GM12878 (cell line): ENCODE measurements at regions not wholly inside any gene's neighbourhood (a gene's known extent, or its start where the extent isn't known, plus 50 kb on each side); places are given as distances from the start of the nearest gene placed in this dataset.

ENCODE experiments used
- ATAC-seq: fragments of 200-7000 bp; cut with Tn5 transposase; 3 replicates; pipeline ENCODE4 v1.9.1; 2020; ENCODE audit warnings: mild to moderate bottlenecking, moderate library complexity
- BruUV-seq: library from RNA; stranded (reverse); fragments of 400-500 nt; replicated peaks from 2 replicates; lab custom pipeline; 2021; lab: Mats Ljungman, UMichigan
- CTCF ChIA-PET: fragments of 300-600 bp; sonication (Branson Sonifier 250); formaldehyde crosslinking; extraction: SDS; loops from one replicate; lab custom pipeline; 2021; ENCODE audit warnings: inconsistent platforms; lab: Yijun Ruan, JAX
- POLR2A ChIA-PET: fragments of 350-600 bp; formaldehyde crosslinking; extraction: SDS; loops from one replicate; lab custom pipeline; 2021; ENCODE audit warnings: inconsistent platforms; lab: Charles Lee
- RAD21 ChIA-PET: fragments of 300-600 bp; sonication (Branson Sonifier 250); formaldehyde crosslinking; loops from one replicate; lab custom pipeline; 2023; ENCODE audit warnings: antibody characterized with exemption; ENCODE audit not compliant: unreplicated experiment; lab: Charles Lee
- SMC1A ChIA-PET: fragments of 300-600 bp; sonication (Branson Sonifier 250); formaldehyde crosslinking; loops from one replicate; lab custom pipeline; 2023; ENCODE audit not compliant: unreplicated experiment, uncharacterized antibody; lab: Charles Lee
- DNase-seq: peaks from one replicate; pipeline ENCODE4 v3.0.0-alpha.2; 2011; ENCODE audit warnings: low read depth, low spot score
- FAIRE-seq: peaks from 3 replicates; lab custom pipeline; 2011; peaks lifted over from hg19 to GRCh38; lab: Jason Lieb, UNC
- H2AFZ ChIP-seq: 2 replicates; pipeline ENCODE4 v1.6.0; 2011; ENCODE audit warnings: low read depth, low read length, control low read depth; ENCODE audit not compliant: control insufficient read depth
- H3K27ac ChIP-seq: 2 replicates; pipeline ENCODE4 v1.5.1; 2011; ENCODE audit warnings: control low read depth; ENCODE audit not compliant: control insufficient read depth, insufficient read depth
- H3K27me3 ChIP-seq, 2 experiments: replicated peaks in 1 of 2; 2 replicates each; pipeline versions ENCODE4 v1.6.0 to v1.6.1; 2011; ENCODE audit warnings: low read length in 1 of 2; ENCODE audit not compliant: control insufficient read depth in 2 of 2, insufficient read depth in 2 of 2
- H3K36me3 ChIP-seq, 2 experiments: 2 replicates each; pipeline ENCODE4 v1.5.1; 2011; ENCODE audit warnings: low read length in 1 of 2; ENCODE audit not compliant: control insufficient read depth in 2 of 2, insufficient read depth in 2 of 2
- H3K4me1 ChIP-seq: 2 replicates; pipeline ENCODE4 v1.6.1; 2011; ENCODE audit warnings: mild to moderate bottlenecking, low read length, moderate library complexity, mixed read lengths; ENCODE audit not compliant: control insufficient read depth, insufficient read depth
- H3K4me2 ChIP-seq: 2 replicates; pipeline ENCODE4 v1.6.0; 2011; ENCODE audit warnings: control low read depth; ENCODE audit not compliant: control insufficient read depth, insufficient read depth
- H3K4me3 ChIP-seq: fragments of 200-600 bp; sonication (generic); 2 replicates; pipeline ENCODE4 v1.5.1; 2016
- H3K79me2 ChIP-seq: 2 replicates; pipeline ENCODE4 v1.6.0; 2011; ENCODE audit warnings: low read length; ENCODE audit not compliant: control insufficient read depth, insufficient read depth
- H3K9ac ChIP-seq: 2 replicates; pipeline ENCODE4 v1.8.0; 2011; ENCODE audit warnings: low read length, control low read depth, mixed read lengths; ENCODE audit not compliant: control insufficient read depth, insufficient read depth
- H3K9me3 ChIP-seq: replicated peaks from 3 replicates; pipeline ENCODE4 v1.5.1; 2011; ENCODE audit warnings: mild to moderate bottlenecking, low read length; ENCODE audit not compliant: control insufficient read depth, insufficient read depth
- H4K20me1 ChIP-seq: 2 replicates; pipeline ENCODE4 v1.6.0; 2011; ENCODE audit not compliant: control insufficient read depth, insufficient read depth
- CHD1 ChIP-seq: IDR thresholded peaks from 2 replicates; pipeline ENCODE4 v1.6.1; 2012; ENCODE audit warnings: low read depth, low read length, improper control_type of control experiment
- HDAC2 ChIP-seq: fragments of 200-600 bp; sonication (generic); IDR thresholded peaks from 2 replicates; pipeline ENCODE4 v1.6.1; 2017
- HDGF ChIP-seq: fragments of 450-650 bp; IDR thresholded peaks from 2 replicates; pipeline ENCODE4 v1.6.1; 2016; ENCODE audit warnings: antibody characterized with exemption
- IRF5 ChIP-seq: fragments of 450-650 bp; IDR thresholded peaks from 2 replicates; pipeline ENCODE4 v1.6.1; 2017; ENCODE audit warnings: borderline replicate concordance
- JUNB ChIP-seq: IDR thresholded peaks from 2 replicates; pipeline ENCODE4 v1.6.1; 2016; ENCODE audit warnings: antibody characterized with exemption, mild to moderate bottlenecking
- KAT2A ChIP-seq: conservative IDR thresholded peaks from 2 replicates; pipeline ENCODE4 v1.6.1; 2011; ENCODE audit warnings: low read depth, low read length; ENCODE audit not compliant: control insufficient read depth
- KDM1A ChIP-seq: fragments of 200-600 bp; sonication (generic); IDR thresholded peaks from 2 replicates; pipeline ENCODE4 v1.6.1; 2016; ENCODE audit warnings: borderline replicate concordance
- LARP7 ChIP-seq: fragments of 450-650 bp; IDR thresholded peaks from 2 replicates; pipeline ENCODE4 v1.6.1; 2017; ENCODE audit warnings: mild to moderate bottlenecking
- MYC ChIP-seq: IDR thresholded peaks from 2 replicates; pipeline ENCODE4 v1.6.1; 2011; ENCODE audit warnings: mild to moderate bottlenecking, low read length, moderate library complexity, inconsistent platforms; ENCODE audit not compliant: insufficient read depth, insufficient replicate concordance, insufficient read length, severe bottlenecking
- NRF1 ChIP-seq: conservative IDR thresholded peaks from 2 replicates; pipeline ENCODE4 v1.6.1; 2011; ENCODE audit warnings: mild to moderate bottlenecking, low read depth, low read length, improper control_type of control experiment
- PAX5 ChIP-seq: IDR thresholded peaks from 2 replicates; pipeline ENCODE4 v1.6.1; 2011; ENCODE audit warnings: low read depth, low read length, borderline replicate concordance
- PAX8 ChIP-seq: fragments of 450-650 bp; IDR thresholded peaks from 2 replicates; pipeline ENCODE4 v1.6.1; 2017; ENCODE audit warnings: mild to moderate bottlenecking, moderate library complexity
- RAD21 ChIP-seq: IDR thresholded peaks from 2 replicates; pipeline ENCODE4 v1.6.1; 2011; ENCODE audit warnings: mild to moderate bottlenecking, low read depth, low read length, moderate library complexity; ENCODE audit not compliant: insufficient read depth
- SMC3 ChIP-seq: IDR thresholded peaks from 2 replicates; pipeline ENCODE4 v1.6.1; 2011; ENCODE audit warnings: low read length, improper control_type of control experiment, borderline replicate concordance
- SREBF1 ChIP-seq: IDR thresholded peaks from 2 replicates; pipeline ENCODE4 v1.6.1; 2012; ENCODE audit warnings: mild to moderate bottlenecking, low read length
- TARDBP ChIP-seq: IDR thresholded peaks from 2 replicates; pipeline ENCODE4 v1.6.1; 2016; ENCODE audit warnings: borderline replicate concordance
- TCF7 ChIP-seq: IDR thresholded peaks from 2 replicates; pipeline ENCODE4 v1.6.1; 2014; ENCODE audit warnings: antibody characterized with exemption, borderline replicate concordance
- ZBTB4 ChIP-seq: fragments of 450-650 bp; formaldehyde crosslinking; IDR thresholded peaks from 2 replicates; pipeline ENCODE4 v1.4.0; 2022; ENCODE audit warnings: mild to moderate bottlenecking, moderate library complexity
- ZBTB40 ChIP-seq: fragments of 450-650 bp; IDR thresholded peaks from 2 replicates; pipeline ENCODE4 v1.6.1; 2016; ENCODE audit warnings: mild to moderate bottlenecking, moderate library complexity, borderline replicate concordance
- WGBS: methylation state at CpG from one replicate; pipeline ENCODE4 v1.1.6; 2016; ENCODE audit warnings: low lambda C conversion rate; ENCODE audit not compliant: insufficient replicate concordance, insufficient coverage; ENCODE audit errors: missing lambda C conversion rate; 5-methylcytosine and 5-hydroxymethylcytosine counted together
- in situ Hi-C: fragments of 300-500 bp; cut with MboI; formaldehyde crosslinking; loops from 9 replicates; pipeline ENCODE4 v1.14.3; 2018; ENCODE audit warnings: mixed read lengths
- intact Hi-C: fragments of 100-400 bp; cut with micrococcal nuclease; formaldehyde crosslinking; loops from one replicate; pipeline ENCODE4 v1.14.2; 2022; ENCODE audit not compliant: unreplicated experiment

- DNase-seq (no peak), FAIRE-seq (no peak), ATAC-seq (no peak)
- no peak overlapping the region for H2AFZ ChIP-seq
- no TSS peak for BruUV-seq
- in situ Hi-C loops (no loop called here), intact Hi-C loops (no loop called here)
- no peak overlapping the region for H3K9ac ChIP-seq
- ChIA-PET CTCF (no interaction called here), POLR2A (no interaction called here), SMC1A (no interaction called here), RAD21 (no interaction called here)
- H3K27me3 ChIP-seq, result no peaks in the 10 kb centered on the region
- no peak overlapping the region for H3K4me3 ChIP-seq
- H3K4me1 ChIP-seq, result no peaks in the 10 kb centered on the region
- no peak overlapping the region for H3K27ac ChIP-seq
- no peak for TF ChIP-seq TARDBP
- no peak for TF ChIP-seq ZBTB4 (CRISPR knock-in tag)
- TF ChIP-seq JUNB, result no peak
- TF ChIP-seq PAX5, result no peak
- no peak for TF ChIP-seq SMC3
- TF ChIP-seq LARP7, result no peak
- no peak for TF ChIP-seq PAX8
- no peak for TF ChIP-seq SREBF1
- TF ChIP-seq CHD1, result no peak
- TF ChIP-seq KDM1A, result no peak
- TF ChIP-seq IRF5, result no peak
- TF ChIP-seq HDGF, result no peak
- no peak for TF ChIP-seq MYC
- TF ChIP-seq HDAC2, result no peak
- no peak for TF ChIP-seq ZBTB40
- TF ChIP-seq NRF1, result no peak
- TF ChIP-seq KAT2A, result no peak
- TF ChIP-seq RAD21, result no peak
- TF ChIP-seq TCF7, result no peak
- H3K4me2 ChIP-seq, result no peak overlapping the region
- 57% methylated on average over 2 of the region's 2 CpGs for WGBS
- H3K36me3 ChIP-seq, result no peaks in the 10 kb centered on the region
- H3K9me3 ChIP-seq, result no peaks in the 10 kb centered on the region
- H4K20me1 ChIP-seq, result no peaks in the 10 kb centered on the region
- H3K79me2 ChIP-seq, result no peaks in the 10 kb centered on the region
These were observed 614.7 kb downstream of the LTN1 start for GRCh38 chr21:28378026-28378425.
